ENCODE measurements at regions not wholly inside any gene's neighbourhood (a gene's known extent, or its start where the extent isn't known, plus 50 kb on each side); places are given as distances from the start of the nearest gene placed in this dataset.
A peak's percentile ranks its signal among the peaks of the same experiment; 100 is the strongest.

DNA sequence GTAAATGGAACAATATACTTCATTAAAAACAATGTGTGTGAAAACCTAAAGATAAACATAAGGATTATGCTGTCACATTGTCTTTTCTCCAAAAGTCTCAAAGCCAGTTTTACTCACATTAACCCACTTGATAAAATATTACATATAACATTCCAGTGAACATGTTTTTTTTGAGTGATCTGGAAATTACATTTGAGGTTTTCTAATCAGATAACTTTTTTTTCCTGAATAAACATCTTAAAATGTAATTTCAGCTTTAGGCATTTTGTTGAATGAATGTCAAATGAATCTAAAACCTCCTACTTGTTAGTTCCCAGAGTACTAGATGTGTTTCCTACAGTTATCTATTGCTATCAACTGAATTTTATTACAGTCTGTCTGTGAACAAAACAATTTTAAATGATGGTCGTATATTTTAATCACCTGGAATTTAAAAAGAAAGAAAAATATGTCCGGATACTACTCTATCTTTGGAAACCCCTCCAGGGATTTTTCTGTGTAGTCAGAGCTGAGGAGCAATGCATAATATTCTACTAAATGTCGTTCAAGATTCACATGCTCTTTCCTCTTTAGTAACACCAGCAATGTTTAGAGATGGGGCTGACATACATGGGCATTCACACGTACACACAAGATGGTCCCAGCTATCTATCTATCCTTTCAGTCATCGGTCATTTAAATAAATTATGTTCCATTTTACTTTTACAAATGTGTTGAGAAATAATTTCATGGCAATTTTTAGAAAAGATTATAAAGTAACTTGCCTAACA is 283.9 kb downstream of the KLF12 start:
- DNase-seq (ENCODE audit: low read depth in 2 of 2) = no peak

DNA sequence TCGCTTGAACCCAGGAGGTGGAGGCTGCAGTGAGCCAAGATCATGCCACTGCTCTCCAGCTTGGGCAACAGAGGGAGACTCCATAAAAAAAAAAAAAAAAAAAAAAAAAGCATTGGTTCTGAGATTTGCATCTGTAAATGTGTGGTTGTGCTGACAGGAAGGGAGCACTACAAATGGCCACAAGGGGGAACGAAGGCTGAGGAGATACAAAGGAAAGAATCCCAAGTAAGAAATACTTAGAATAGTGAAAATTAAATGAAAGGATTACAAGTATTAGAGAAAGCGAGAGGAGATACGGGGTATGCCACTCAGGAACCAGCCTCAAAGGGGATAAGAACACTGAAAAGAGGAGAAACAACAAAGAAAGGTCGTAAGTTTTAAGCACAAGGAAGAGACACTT is 284.9 kb downstream of the KLF12 start:
- peak in 1 of 2 donors; percentile 4 for DNase-seq (ENCODE audit: low read depth in 2 of 2)

DNA sequence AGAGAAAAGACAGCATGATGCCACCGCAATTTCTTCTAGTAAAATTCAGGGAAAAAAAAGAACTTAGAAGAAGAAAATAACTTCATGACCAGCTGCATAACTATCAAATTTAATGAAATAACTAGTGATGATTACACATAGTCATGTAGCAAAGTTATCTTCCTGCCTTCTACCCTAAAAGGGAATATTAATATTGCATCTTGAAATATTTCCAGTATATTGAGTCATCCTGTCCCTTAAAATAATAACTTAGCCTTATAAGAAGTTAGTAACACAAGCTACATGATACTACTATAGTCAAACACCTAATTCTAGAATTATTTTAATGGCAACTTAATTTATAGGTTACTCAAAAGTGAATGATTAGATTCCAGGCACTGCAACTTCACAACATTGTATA is 289.2 kb downstream of the KLF12 start:
- DNase-seq (ENCODE audit: low read depth in 2 of 2) = no peak

DNA sequence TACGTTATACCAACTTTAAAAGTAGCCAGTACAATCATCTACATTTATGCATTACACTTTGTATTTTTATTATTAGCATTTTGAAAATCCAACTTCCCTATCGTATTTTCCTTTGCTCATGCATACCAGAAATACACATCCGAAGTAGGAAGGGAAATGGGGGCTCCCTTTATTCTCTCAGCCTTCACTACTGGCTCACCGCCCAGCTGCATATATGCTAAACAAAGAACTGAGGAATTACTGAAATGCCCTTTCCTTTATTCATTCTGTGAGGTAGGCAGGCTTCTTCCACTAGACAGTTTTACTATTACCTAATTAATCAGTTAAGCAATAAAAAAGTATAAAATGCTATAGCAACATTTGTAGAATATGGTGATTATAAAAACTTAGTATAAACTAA is 291.6 kb downstream of the KLF12 start:
- no peak for DNase-seq (ENCODE audit: low read depth in 2 of 2)

DNA sequence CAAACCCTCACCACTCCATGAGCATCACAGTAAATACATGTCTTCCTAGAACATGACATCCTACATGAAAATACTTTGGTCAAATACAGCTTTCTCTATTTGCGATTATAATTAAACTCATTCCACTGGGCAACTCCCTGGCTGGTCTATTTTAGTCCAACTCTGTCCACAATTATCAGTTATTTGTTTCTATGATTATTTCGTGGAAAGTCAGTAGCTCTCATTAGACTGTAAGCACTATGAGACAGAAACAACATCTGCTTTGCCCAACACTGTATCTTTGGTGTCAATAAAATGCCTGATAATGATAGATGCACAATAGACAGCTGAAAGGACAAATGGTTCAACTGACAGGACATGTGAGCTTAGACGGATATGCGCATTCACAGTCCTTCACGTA is 292.0 kb downstream of the KLF12 start:
- no peak for DNase-seq (ENCODE audit: low read depth in 2 of 2)

DNA sequence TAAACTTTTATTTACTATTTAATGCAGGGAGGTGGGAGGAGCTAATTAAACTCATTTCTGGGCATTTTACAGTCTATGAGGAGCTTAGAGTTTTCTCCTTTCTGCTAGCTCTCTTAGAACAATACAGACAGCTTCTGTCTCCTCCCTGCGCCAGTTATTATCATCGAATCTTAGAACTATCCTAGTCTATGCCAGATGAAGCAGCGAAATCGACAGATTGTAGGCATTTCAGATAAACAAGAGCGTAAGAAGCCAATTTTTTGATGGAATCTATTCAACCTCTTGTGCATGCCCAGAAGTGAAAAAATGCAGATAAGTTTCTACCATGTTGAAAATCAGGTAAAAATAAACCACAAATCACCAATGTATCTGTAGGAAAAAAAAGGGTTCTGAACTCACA is 297.1 kb downstream of the KLF12 start:
- no peak for DNase-seq (ENCODE audit: low read depth in 2 of 2)

DNA sequence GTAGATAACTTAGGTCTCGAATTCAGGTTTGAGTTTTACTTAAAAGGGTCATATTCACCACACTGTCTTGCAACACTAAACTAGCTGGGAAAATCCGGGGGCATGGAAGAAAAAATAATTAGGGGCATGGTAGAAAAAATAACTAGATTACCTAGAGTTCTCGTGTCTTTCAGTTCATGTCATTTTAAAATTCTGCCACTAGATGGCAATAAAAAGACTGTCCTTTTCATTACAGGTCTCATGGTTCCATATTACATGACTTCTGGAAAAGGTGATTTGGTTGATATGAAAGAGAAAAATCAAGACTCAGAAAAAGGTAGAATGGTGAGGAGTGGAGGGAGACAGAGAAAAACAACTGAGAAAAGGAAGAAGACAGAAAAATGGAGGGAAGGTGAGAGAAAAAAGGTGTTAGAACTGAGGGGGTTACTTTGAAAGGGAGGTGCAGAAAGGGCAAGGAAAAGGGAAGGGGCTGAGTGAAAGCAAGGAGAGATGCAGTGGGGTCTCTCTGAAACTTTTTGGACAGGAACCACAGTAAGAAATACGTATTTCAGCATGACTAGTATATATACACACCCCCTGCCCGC is 299.0 kb downstream of the KLF12 start:
- no peak for DNase-seq (ENCODE audit: low read depth in 2 of 2)

DNA sequence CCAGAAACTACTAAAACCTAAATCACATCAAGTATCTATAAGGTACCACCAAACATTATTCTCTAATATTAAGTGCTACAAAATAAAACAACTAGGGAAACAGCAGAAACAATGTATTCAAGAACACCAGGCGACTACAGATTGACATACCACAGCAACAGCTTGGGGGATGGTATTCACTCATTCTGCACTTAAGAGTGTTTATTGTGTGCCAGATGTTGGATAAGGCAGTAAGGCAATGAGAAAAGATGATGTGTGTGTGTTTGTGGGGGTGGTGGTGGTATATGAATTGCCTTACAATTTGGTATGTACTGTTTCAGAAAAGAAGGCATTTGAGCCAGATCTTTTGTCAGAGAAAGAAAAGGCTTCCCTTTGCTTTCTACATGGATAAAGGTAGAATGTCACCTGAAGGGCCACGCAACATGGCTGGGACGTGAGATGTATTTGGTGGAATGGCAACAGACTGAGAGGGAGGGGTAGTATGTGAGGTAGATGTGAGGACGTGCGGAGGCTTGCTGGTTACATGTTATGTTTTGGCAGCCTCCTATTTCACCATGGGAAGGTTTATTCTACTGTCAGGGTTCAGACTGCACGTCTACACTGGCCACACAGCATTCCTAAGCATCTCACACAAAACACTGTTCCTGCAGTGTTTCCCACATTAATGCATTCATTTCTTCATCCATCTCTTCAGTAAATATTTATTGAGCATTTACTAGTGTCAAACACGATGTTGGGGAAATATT is 300.7 kb downstream of the KLF12 start:
- no peak for DNase-seq (ENCODE audit: low read depth in 2 of 2)

DNA sequence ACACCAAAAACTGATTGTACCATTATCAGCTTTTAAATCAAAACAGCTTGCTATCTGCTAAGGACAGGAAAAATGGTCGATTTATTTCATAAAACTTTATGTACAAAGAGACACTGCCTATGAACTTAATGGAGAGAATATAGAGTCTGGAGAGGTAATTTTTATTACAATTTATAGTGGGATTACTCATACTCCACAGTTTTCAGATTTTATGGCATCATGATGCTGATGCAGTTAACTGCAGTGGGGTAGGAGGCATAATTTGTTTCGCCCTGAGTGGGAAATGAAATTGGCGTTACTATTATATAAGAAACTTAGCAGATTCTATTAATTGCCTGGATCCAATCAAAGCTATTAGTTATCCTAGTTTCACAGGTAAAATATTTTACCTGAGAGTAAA is 301.4 kb downstream of the KLF12 start:
- DNase-seq (ENCODE audit: low read depth in 2 of 2) = no peak

DNA sequence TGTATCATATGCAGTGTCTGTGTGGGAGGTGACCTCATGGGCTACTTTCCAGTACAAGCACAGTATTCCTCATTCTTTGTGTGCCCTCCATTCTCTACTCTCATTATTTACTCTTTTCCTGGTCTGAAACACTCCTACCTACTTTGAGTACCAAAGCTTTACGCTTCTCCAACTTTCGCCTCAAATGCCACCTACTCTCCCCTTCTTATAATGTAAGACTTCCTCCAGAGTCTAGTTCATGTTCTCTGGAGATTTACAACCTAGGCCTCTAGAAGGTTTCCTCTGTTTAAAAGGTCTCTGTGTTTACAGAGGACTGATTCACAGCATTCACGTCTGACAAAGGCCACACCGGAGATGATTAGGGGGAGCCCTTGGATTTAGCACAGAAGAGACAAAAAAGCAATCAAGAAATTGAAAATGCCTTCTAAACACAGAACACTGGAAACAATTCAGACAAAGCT is 302.0 kb downstream of the KLF12 start:
- DNase-seq (ENCODE audit: low read depth in 2 of 2) = no peak

DNA sequence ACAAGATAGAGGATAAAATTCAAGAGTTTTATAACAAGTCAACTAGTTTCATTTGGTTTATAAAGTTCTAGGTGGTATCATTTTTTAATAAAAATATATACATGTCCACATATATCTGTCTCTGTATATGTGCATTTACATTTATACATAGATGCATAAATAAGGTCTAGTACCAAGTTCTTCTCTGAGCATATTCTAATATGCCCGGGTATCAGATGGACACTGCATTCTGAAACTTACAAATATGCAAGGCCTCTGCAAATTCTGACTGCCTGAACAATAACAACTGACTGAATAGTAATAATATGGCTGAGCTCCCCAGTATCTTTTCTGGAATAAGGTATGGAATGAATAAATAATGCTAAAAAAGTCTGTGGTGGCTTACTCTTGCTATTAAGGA is 304.8 kb downstream of the KLF12 start:
- DNase-seq (ENCODE audit: low read depth in 2 of 2) = no peak

DNA sequence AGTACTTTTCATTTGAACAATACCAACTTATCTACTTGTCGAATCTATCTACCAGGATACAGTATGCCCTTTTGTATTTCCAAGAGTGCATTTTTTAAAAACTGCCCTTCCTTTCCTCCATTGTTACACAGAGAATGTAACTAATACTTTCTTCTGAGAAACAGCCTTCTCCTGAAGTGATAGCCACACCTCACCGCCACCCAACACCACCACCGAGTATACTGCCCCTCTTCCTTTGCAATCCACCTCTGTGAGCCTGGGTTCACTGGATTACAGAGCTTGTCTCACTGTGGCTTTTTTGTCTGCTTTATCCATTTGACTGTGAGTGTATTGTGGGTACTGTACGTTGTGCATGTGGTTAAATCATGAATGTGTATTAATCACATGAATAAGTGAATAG is 305.4 kb downstream of the KLF12 start:
- DNase-seq (ENCODE audit: low read depth in 2 of 2) = no peak

DNA sequence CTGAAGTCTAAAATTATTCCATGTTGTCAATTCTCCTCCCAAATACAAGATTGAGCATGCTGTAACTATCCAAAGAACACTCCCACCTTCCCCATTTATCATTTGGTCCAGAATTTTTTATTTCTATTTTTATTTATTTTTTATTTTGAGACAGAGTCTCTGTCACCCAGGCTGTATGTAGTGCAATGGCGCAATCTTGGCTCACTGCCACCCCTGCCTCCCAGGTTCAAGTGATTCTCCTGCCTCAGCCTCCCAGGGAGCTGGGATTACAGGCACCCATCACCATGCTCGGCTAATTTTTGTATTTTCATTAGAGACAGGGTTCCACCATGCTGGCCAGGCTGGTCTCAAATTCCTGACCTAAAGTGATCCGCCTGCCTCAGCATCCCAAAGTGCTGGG is 306.8 kb downstream of the KLF12 start:
- no peak for DNase-seq (ENCODE audit: low read depth in 2 of 2)

DNA sequence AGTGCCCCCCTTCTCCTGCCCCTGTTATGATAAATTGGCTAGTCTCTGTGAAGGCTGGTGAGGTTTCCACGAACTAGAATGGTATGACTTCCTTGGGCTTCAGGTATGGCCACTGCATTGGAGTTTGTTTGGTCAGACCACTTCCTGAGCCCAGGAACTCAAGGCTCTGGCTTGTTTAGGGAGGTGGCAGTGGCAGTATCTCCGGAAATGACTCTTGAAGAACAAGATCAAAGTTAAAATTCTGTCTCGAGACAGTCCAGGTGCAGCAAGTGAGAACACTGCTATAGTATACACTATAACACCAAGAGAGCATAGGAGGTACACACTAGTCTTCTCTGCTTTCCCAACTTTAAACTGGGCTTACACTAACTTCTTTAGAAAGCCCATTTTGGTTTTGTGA is 309.1 kb downstream of the KLF12 start:
- no peak for DNase-seq (ENCODE audit: low read depth in 2 of 2)

DNA sequence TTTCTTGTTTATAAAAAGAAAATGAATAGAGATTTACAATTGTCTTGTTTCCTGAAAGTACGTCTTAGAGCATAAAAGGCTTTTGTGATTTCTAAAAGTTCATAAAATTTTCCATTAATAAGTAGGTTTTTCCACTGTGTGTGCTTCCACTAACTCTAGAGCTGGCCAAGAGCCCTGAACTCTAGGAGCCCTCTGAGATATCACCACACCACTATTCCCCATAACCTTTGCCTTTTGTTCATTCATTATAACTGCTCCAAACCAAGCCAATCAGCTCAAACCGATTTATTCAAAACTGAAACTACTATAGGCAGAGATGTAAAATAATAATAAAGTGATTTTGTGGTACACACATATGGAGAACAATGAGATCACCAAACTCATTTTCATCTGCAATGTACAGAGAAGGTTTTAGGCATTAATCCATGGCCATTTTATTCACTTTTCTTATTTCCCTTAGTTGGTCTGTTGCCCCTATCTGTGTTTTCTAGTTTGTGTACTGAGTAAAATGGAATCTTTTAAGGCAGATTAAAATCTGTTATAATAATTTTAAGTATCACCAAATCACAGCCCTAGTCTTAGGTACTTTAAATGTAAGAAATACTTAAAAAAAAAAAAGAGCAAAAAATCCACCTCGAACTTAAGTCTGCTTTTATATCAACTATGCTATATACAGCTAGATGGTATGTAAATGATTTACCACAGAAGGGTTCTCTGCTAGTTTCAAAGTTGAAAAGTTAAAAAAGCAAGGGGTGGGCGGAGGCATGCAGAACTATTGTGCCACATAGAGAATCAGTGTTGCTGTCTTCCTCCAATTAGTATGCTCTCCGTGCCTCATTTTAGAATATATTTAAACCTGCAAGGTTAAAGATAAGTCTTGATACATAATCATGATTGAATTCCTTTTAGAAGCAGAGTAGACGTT is 311.3 kb downstream of the KLF12 start:
- DNase-seq (ENCODE audit: low read depth in 2 of 2) = no peak

DNA sequence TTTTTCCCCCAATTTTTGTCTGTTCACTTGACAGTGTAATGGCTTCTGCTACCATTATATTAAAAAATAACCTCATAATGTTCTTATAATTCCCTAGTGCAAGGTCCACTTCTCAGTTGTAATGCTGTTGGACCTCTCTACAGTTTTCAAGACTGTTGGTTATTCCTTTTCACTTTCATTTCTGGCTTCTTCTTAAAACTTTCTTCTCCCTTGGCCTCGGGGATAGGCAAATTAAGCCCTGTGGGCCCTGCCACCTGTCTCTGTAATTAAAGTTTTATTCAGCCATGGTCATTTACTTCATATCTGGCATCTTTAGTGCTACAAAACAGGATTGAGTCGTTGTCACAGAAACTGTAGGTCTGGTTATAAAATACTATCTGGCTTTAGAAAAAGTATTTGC is 313.5 kb downstream of the KLF12 start:
- DNase-seq (ENCODE audit: low read depth in 2 of 2) = no peak

DNA sequence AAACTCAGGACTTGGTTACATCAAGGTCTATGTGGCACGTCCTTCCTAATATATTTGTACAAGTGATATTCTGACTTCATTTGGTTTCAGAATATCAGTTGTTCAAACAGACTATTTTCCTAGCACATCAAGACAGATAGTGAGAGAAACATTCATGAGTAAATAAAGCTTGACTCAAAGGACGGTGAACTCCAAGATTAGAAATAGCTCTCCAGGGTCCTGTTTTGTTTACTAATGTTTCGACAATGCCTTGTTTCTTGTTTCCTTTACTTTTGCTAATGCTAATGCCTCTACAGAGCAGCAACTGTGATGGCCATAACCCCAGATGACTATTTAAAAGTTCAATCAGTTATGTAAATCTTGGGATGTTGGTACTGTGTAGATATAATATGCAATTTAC is 313.9 kb downstream of the KLF12 start:
- DNase-seq (ENCODE audit: low read depth in 2 of 2) = no peak

DNA sequence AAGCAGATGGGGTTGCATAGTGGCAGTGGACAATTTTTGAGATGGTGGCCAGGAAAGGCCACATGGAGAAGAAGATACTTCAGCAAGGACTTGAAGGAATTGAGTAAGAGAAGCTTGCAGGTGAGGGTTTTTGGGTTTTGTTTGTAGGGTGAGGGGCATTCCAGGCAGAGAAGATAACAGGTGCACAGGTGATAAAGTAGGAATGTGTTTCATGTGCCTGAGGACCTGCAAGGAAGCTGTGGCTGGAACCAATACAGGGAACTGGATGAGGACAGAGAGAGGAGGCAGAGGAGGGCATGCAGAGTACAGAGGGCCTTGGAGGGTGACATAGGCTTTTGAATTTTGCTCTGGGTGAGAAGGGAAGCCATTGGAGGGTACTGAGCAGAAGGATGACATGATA is 314.5 kb downstream of the KLF12 start:
- no peak for DNase-seq (ENCODE audit: low read depth in 2 of 2)

DNA sequence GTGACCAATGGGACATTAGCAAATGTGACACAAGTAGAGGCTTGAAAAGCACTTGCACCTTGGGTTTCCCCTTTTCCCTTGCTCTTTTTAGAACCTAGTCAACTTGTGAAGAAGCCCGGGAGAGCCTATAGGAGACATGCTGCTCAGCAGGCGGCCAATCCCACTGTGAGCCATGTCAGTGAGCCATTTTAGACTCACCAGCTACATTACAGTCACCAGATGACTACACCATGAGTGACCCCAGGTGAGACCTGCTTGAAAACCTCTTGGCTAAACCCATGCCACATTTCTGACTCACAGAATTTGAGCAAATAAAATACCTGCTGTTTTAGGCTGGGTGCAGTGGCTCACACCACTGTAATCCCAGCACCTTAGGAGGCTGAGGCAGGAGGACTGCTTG is 317.5 kb downstream of the KLF12 start:
- DNase-seq (ENCODE audit: low read depth in 2 of 2) = peak in 1 of 2 donors; percentile 1

DNA sequence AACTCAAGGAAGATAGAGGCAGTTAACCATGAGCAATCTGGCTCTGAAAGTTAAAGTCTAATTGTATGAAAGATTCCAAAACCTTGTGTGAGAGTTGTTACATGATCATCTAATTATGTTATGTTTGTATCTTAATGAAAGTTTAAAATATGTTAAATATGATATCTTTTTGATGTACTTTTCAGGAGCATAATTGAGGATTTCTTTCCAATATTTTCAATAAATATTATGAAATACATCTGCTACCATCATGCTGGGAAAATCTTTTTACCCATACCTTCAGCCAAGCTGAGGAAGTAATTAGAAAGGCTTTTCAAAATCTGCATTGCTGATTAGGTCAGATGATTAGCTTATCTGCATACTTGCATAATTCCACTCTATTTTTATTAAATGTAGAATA is 318.4 kb downstream of the KLF12 start:
- no peak for DNase-seq (ENCODE audit: low read depth in 2 of 2)

DNA sequence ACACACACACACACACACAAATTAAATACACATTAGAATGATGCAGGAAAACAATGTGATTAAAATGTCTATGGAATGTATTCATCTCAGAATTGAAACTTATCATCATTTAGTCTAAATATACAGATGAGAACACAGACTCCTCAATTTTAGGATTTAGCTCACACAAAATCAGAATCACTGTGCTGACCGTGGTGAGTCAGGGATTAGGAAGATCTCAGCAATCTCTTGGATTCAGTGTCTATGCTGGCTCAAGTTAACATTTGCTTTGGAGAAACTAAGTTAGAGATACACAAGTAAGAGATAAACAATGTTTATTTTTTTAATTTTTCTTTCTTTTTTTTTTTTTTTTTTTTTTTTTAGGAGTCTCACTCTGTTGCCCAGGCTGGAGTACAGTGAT is 323.6 kb downstream of the KLF12 start:
- DNase-seq (ENCODE audit: low read depth in 2 of 2) = no peak

DNA sequence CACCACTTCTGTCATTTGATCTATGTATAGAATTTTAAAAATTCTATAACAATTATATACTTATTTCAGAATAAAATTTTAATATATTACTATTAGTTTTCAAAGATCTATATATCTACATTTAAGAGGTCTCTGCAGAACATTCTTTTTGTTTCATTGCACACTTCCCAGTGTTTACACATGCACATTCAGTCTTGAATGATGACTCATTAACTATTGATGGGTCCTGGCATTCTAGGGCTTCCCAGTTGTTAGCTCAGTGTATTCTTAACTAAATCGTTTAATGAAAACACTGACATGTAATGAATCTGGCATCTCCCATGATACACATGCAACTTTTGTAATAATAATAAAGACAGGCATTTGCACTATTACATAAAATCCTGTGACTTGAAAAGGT is 324.6 kb downstream of the KLF12 start:
- no peak for DNase-seq (ENCODE audit: low read depth in 2 of 2)

Data from stimulated activated CD4-positive, alpha-beta T cell treated with anti-CD3 and anti-CD28 coated beads, Interleukin-15, amount 100 ng/mL, for 48 hours (primary cell).